Peyer's patch (tissue), 4 donors: ENCODE measurements at regions not wholly inside any gene's neighbourhood (a gene's known extent, or its start where the extent isn't known, plus 50 kb on each side); places are given as distances from the start of the nearest gene placed in this dataset.

Experiments
- DNase-seq, 3 donors: peaks; one replicate each; pipeline ENCODE4 v3.0.0-alpha.2; 2017 to 2019
- H3K27ac ChIP-seq, 4 donors: fragments of 200-600 bp; sonication (generic); one replicate each; pipeline ENCODE4 v1.5.1; 2016 to 2019
- H3K27me3 ChIP-seq, 2 donors: fragments of 200-600 bp; sonication (generic); one replicate each; pipeline ENCODE4 v1.5.1; 2019
- H3K36me3 ChIP-seq, 3 donors: fragments of 200-600 bp; sonication (generic); one replicate each; pipeline ENCODE4 v1.5.1; 2016 to 2019
- H3K4me1 ChIP-seq, 4 donors: fragments of 200-600 bp; sonication (generic); one replicate each; pipeline ENCODE4 v1.5.1; 2016 to 2019
- H3K4me3 ChIP-seq, 4 donors: fragments of 200-600 bp; sonication (generic); 1 replicate in 3 of 4; 2 replicates in 1 of 4; pipeline ENCODE4 v1.5.1; 2016 to 2019; ENCODE audit warnings: mild to moderate bottlenecking in 1 of 4
- H3K9me3 ChIP-seq, 4 donors: fragments of 200-600 bp; sonication (generic); one replicate each; pipeline ENCODE4 v1.5.1; 2016 to 2019; ENCODE audit warnings: mild to moderate bottlenecking in 1 of 4
- POLR2A ChIP-seq, 2 donors: fragments of 450-650 bp; IDR thresholded peaks; one replicate each; pipeline ENCODE4 v1.5.1; 2017; ENCODE audit warnings: antibody characterized with exemption in 2 of 2, mild to moderate bottlenecking in 2 of 2, moderate library complexity in 2 of 2
- TF ChIP-seq, protein P1 (sequence below), 6 experiments: fragments of 450-650 bp in 4 of 6; fragments of 200-600 bp in 2 of 6; sonication (generic) in 1 of 6; IDR thresholded peaks; one replicate each; pipeline ENCODE4 v1.5.1; 2017 to 2019; ENCODE audit warnings: antibody characterized with exemption in 6 of 6, mild to moderate bottlenecking in 3 of 6, moderate library complexity in 1 of 6

DNA sequence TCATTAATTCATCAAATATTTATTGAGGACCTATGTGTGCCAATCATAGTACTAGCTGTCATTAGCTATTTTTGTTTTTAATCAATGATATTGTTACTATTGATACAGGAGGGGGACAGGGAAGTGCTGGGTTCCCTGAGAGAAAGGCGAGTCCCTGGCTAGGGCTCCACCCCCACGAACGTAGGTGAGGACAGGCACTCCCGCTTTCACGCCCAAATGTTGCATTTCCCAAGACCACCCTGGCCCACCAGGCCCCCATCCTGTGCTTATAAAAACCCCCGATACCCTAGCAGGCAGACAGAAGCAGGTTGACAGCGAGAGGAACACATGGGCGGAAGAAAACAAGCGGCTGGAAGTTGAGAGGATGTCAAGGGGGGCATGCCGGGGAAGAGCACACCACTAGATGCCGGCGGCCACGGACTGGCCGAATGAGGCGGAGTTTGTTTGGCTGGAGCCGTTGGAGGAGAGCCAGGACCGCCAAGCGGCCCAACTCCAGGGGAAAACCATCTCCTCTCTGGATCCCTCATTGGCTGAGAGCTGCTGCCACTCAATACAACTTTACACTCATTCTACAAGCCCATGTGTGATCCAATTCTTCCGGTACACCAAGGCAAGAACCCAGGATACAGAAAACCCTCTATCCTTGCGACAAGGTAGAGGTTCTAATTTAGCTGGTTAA is 798.7 kb upstream of the SEMA6D start:
- Histone ChIP-seq H3K4me3 (no peak overlapping the region), H3K9me3 (no peaks in the 10 kb centered on the region), H3K4me1 (no peaks in the 10 kb centered on the region), H3K27ac (no peak overlapping the region), H3K27me3 (no peaks in the 10 kb centered on the region), H3K36me3 (no peaks in the 10 kb centered on the region)
- TF ChIP-seq, protein P1, sequence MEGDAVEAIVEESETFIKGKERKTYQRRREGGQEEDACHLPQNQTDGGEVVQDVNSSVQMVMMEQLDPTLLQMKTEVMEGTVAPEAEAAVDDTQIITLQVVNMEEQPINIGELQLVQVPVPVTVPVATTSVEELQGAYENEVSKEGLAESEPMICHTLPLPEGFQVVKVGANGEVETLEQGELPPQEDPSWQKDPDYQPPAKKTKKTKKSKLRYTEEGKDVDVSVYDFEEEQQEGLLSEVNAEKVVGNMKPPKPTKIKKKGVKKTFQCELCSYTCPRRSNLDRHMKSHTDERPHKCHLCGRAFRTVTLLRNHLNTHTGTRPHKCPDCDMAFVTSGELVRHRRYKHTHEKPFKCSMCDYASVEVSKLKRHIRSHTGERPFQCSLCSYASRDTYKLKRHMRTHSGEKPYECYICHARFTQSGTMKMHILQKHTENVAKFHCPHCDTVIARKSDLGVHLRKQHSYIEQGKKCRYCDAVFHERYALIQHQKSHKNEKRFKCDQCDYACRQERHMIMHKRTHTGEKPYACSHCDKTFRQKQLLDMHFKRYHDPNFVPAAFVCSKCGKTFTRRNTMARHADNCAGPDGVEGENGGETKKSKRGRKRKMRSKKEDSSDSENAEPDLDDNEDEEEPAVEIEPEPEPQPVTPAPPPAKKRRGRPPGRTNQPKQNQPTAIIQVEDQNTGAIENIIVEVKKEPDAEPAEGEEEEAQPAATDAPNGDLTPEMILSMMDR (IDR thresholded peaks at IDR 0.05): no peak
- TF ChIP-seq POLR2A (IDR thresholded peaks at IDR 0.05): no peak
- no peak for DNase-seq

DNA sequence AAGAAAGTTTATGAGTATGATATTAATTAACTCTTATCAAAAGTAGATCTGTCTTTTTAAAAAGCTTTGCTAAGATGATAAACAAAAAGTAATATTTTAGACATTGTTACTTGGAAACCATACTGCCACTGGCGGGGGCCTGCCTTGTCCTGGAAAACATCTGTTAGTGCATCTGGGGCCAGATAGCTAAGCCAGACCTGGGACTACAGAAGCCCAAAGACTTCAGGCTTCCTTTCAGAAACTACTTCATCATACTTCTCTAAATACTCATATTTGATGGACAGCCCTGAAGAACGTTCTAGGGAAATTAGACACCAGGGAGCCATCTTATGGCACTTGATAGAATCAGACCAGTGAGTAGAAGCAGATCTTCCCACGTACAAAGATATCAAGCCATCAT is 795.4 kb upstream of the SEMA6D start:
- Histone ChIP-seq H3K27me3 (no peaks in the 10 kb centered on the region), H3K9me3 (no peaks in the 10 kb centered on the region), H3K4me3 (no peak overlapping the region), H3K27ac (no peak overlapping the region), H3K36me3 (no peaks in the 10 kb centered on the region), H3K4me1 (no peaks in the 10 kb centered on the region)
- TF ChIP-seq, protein P1 (IDR thresholded peaks at IDR 0.05): no peak
- no peak for TF ChIP-seq POLR2A (IDR thresholded peaks at IDR 0.05)
- no peak for DNase-seq

DNA sequence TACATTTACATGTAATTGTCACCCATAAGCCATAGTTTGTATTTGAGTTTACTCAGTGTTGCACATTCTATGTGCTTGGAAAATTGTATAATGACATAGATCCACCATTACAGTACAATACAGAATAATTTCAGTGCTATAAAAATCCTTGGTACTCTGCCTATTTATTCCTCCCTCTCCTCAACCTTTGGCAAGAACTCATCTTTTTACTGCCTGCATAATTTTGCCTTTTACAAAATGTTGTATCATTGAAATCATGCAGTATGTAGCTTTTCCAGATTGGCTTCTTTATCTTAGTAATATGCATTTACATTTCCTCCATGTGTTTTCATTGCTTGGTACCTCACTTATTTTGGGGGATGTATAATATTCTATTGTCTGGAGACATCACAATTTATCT is 786.9 kb upstream of the SEMA6D start:
- Histone ChIP-seq H3K9me3 (no peaks in the 10 kb centered on the region), H3K36me3 (no peaks in the 10 kb centered on the region), H3K4me1 (no peaks in the 10 kb centered on the region), H3K27ac (no peak overlapping the region), H3K4me3 (no peak overlapping the region), H3K27me3 (no peaks in the 10 kb centered on the region)
- no peak for TF ChIP-seq POLR2A (IDR thresholded peaks at IDR 0.05)
- TF ChIP-seq, protein P1 (IDR thresholded peaks at IDR 0.05): no peak
- DNase-seq: no peak

DNA sequence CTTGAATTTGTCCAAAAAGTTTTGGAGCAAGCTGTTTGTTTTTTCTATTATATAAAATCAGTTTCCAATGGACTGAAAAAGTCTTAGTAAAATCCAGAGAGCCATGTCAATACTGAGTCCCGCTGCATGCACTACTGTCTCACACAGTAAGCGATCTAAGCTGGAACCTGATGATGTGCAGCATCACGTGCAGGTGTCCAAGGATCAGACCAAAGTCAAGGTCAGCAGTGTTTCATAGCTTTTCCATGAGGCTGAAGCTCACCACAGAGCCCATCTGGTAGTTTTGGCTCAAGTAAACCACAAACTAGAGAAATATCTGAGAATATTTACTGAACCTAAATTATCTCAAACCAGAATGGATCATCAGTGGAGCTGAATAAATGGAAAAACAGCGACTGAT is 784.0 kb upstream of the SEMA6D start:
- TF ChIP-seq, protein P1 (IDR thresholded peaks at IDR 0.05): no peak
- Histone ChIP-seq H3K4me3 (no peak overlapping the region), H3K4me1 (no peaks in the 10 kb centered on the region), H3K36me3 (no peaks in the 10 kb centered on the region), H3K27ac (no peak overlapping the region), H3K27me3 (no peaks in the 10 kb centered on the region), H3K9me3 (no peaks in the 10 kb centered on the region)
- DNase-seq: no peak

DNA sequence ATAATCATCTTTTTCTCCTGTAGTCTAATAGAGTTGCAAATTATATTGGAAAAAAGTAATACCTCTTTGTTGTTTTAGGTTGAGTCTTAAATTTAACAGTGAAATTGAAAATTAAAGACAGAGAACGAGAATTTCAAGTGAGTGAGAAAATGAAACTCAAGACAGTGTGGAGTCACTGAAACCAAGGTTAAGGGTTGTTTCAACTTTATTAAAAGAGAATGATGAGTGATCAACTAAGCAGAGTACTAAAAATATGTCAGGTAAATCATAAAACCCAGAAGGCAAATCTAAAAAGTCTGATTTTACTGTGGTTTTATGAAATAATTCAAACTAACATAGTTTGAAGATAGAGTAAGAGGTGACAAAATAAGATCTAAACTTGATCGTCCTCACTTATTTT is 782.5 kb upstream of the SEMA6D start:
- Histone ChIP-seq H3K27me3 (no peaks in the 10 kb centered on the region), H3K9me3 (no peaks in the 10 kb centered on the region), H3K4me3 (no peak overlapping the region), H3K4me1 (no peaks in the 10 kb centered on the region), H3K27ac (no peak overlapping the region), H3K36me3 (no peaks in the 10 kb centered on the region)
- DNase-seq: no peak
- TF ChIP-seq, protein P1 (IDR thresholded peaks at IDR 0.05): no peak
- TF ChIP-seq POLR2A (IDR thresholded peaks at IDR 0.05): no peak

DNA sequence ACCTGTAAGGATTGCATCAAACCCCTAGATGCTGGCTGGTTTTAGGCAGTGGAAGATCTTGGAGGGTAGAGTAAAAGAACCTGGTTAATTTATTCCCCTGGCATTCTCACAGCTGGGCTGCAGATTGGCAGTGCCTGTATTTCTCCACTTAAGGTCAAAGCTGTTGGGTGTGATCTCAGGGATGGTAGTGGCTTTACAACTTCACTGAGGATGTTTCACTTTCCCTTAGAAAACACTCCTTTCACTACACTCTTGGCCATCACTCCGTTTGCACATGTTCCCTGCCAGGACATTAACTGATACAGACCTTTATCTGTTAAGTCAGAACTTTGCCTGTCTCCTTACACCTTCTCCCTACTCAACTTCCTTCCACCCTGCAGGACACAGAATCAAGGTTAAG is 779.1 kb upstream of the SEMA6D start:
- DNase-seq: no peak
- H3K36me3 ChIP-seq: no peaks in the 10 kb centered on the region
- H3K4me3 ChIP-seq: no peak overlapping the region
- no peaks in the 10 kb centered on the region for H3K27me3 ChIP-seq
- H3K9me3 ChIP-seq: no peaks in the 10 kb centered on the region
- no peaks in the 10 kb centered on the region for H3K4me1 ChIP-seq
- no peak overlapping the region for H3K27ac ChIP-seq
- TF ChIP-seq, protein P1 (IDR thresholded peaks at IDR 0.05): no peak
- no peak for TF ChIP-seq POLR2A (IDR thresholded peaks at IDR 0.05)
